Caco-2 (cell line): ENCODE measurements at regions not wholly inside any gene's neighbourhood (a gene's known extent, or its start where the extent isn't known, plus 50 kb on each side); places are given as distances from the start of the nearest gene placed in this dataset.
"Not testable (repeated sequence)": the region's sequence is repeated elsewhere in the genome, so short reads cannot be mapped to it uniquely, and the experiment has no call there.

Experiments
- BruUV-seq: library from RNA; stranded (reverse); fragments of 400-500 nt; replicated peaks from 2 replicates; lab custom pipeline; 2021; lab: Mats Ljungman, UMichigan
- CTCF ChIA-PET: fragments of 300-600 bp; sonication (Branson Sonifier 250); formaldehyde crosslinking; loops from one replicate; lab custom pipeline; 2022; ENCODE audit warnings: antibody characterized with exemption; lab: Charles Lee
- POLR2A ChIA-PET: fragments of 300-600 bp; sonication (Branson Sonifier 250); formaldehyde crosslinking; loops from one replicate; lab custom pipeline; 2022; ENCODE audit warnings: antibody characterized with exemption; lab: Charles Lee
- DNase-seq, 2 experiments: peaks; one replicate each; pipeline versions ENCODE4 v3.0.0 to v3.0.0-alpha.2; 2020 to 2022
- H3K27me3 ChIP-seq: replicated peaks from 2 replicates; pipeline ENCODE4 v1.6.0; 2011; ENCODE audit warnings: low read length; ENCODE audit not compliant: control insufficient read depth, insufficient read depth
- H3K36me3 ChIP-seq: 2 replicates; pipeline ENCODE4 v1.5.1; 2011; ENCODE audit warnings: low read length; ENCODE audit not compliant: control insufficient read depth, insufficient read depth
- H3K4me1 ChIP-seq: fragments of 250-450 bp; sonication (Bioruptor Pico); 2 replicates; pipeline ENCODE4 v1.5.1; 2020; ENCODE audit warnings: mild to moderate bottlenecking
- H3K4me3 ChIP-seq: 2 replicates; pipeline ENCODE4 v1.5.1; 2011; ENCODE audit warnings: low read depth, mild to moderate bottlenecking, control low read depth, low read length
- H3K9me3 ChIP-seq: fragments of 250-450 bp; sonication (Bioruptor Pico); 2 replicates; pipeline ENCODE4 v1.5.1; 2020; ENCODE audit warnings: mild to moderate bottlenecking, moderate library complexity
- H3K27ac Mint-ChIP-seq: one replicate; pipeline ENCODE4 v1.8.0; 2022; ENCODE audit warnings: mixed read lengths; ENCODE audit not compliant: unreplicated experiment
- H3K27me3 Mint-ChIP-seq: one replicate; pipeline ENCODE4 v1.8.0; 2022; ENCODE audit warnings: mixed read lengths; ENCODE audit not compliant: insufficient read depth, unreplicated experiment
- H3K36me3 Mint-ChIP-seq: one replicate; pipeline ENCODE4 v1.8.0; 2022; ENCODE audit warnings: mild to moderate bottlenecking, mixed read lengths; ENCODE audit not compliant: insufficient read depth, unreplicated experiment
- H3K4me1 Mint-ChIP-seq: one replicate; pipeline ENCODE4 v1.8.0; 2022; ENCODE audit warnings: low read depth, mixed read lengths; ENCODE audit not compliant: unreplicated experiment
- H3K4me3 Mint-ChIP-seq: one replicate; pipeline ENCODE4 v1.8.0; 2022; ENCODE audit warnings: mild to moderate bottlenecking, moderate library complexity, mixed read lengths; ENCODE audit not compliant: unreplicated experiment
- H3K9me3 Mint-ChIP-seq: one replicate; pipeline ENCODE4 v1.8.0; 2022; ENCODE audit warnings: mixed read lengths; ENCODE audit not compliant: unreplicated experiment
- CTCF ChIP-seq, 2 experiments: fragments of 200-600 bp in 1 of 2; IDR thresholded peaks; 1 replicate in 1 of 2; 2 replicates in 1 of 2; pipeline versions ENCODE4 v1.5.1 to v1.8.0; 2011 to 2022; ENCODE audit warnings: antibody characterized with exemption in 1 of 2, control low read depth in 1 of 2, inconsistent platforms in 1 of 2, low read depth in 1 of 2, low read length in 1 of 2, mild to moderate bottlenecking in 1 of 2, moderate library complexity in 1 of 2; ENCODE audit not compliant: insufficient read depth in 1 of 2, severe bottlenecking in 1 of 2, unreplicated experiment in 1 of 2
- intact Hi-C: fragments of 100-400 bp; cut with micrococcal nuclease; formaldehyde crosslinking; loops from one replicate; pipeline ENCODE4 v1.10.0; 2022; ENCODE audit not compliant: unreplicated experiment

DNA sequence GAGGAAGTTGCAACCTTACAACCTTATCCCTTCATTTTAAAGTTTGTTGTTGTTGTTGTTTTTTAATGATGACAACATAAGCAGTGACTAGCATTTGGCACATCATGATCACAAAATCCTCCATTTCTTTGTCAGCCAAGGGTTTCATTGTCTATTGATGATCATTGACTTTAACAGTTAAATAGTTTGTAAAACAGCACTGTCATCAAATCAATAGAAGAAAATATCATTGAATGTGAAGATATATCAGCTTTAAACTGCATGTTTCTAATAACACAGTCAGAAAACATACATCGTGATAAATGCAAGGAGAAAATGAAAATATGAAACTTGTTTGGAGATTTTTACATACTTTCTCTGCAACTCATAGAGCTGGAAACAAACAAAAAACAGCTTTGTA, 922.3 kb upstream of the LRFN5 start:
- H3K27me3 ChIP-seq, result no peaks in the 10 kb centered on the region
- CTCF ChIA-PET, result no interaction called here
- peaks cover 5% of the 10 kb centered on the region; the same call in 1 of the 2 replicates for H3K4me1 ChIP-seq
- Mint-ChIP-seq H3K4me1 (no peaks in the 10 kb centered on the region), H3K9me3 (peaks cover 14% of the 10 kb centered on the region), H3K27me3 (no peaks in the 10 kb centered on the region), H3K27ac (no peak overlapping the region), H3K36me3 (no peaks in the 10 kb centered on the region), H3K4me3 (no peak overlapping the region)
- no peaks in the 10 kb centered on the region for H3K36me3 ChIP-seq
- POLR2A ChIA-PET, result no interaction called here
- no peaks in the 10 kb centered on the region for H3K9me3 ChIP-seq
- intact Hi-C loops, result no loop called here
- TF ChIP-seq CTCF (IDR thresholded peaks at IDR 0.05; ENCODE audit: insufficient read depth in 1 of 2, low read depth in 1 of 2, low read length in 1 of 2, severe bottlenecking in 1 of 2, unreplicated experiment in 1 of 2), result no peak
- no peak overlapping the region for H3K4me3 ChIP-seq
- no TSS peak for BruUV-seq
- DNase-seq, result no peak

DNA sequence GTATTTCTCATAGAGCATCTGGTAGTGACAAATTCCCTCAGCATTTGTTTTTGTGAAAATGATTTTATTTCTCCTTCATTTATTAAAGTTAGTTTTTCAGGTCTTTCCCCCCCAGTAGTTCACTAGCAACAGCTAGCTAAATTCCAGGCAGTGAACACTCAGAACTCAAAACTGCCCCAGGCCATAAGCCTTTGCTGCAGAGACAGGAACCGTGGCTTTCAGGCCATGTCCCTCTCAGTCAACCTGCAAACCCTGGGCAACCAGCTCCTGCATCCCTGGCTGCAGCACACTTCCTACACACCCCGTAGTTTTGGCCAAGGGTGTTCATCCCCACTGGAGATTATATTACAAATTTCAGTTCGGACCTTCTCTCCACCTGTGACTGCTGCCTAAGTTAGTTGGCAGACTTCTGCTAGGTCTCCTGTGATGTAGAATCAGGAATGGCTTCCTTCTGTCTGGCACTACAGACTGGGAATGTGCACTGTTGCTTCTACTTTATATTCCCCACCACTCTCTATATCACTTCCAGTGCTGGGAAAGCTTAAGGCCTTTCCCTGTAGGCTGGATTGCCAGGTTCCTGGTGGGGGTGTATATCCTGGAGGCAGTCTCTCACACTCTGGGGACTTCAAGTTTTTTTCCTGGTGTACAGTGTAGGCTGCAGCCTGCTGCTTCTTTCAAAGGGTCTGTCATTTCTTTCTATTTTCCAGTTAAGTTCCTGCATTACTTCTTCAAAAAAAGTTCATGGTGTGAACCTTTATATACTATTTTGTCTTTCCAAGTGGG, 924.4 kb upstream of the LRFN5 start:
- Mint-ChIP-seq H3K27me3 (no peaks in the 10 kb centered on the region), H3K4me1 (no peaks in the 10 kb centered on the region), H3K4me3 (no peak overlapping the region), H3K9me3 (peaks cover 15% of the 10 kb centered on the region), H3K36me3 (no peaks in the 10 kb centered on the region), H3K27ac (no peak overlapping the region)
- no peak for DNase-seq
- ChIA-PET CTCF (no interaction called here), POLR2A (no interaction called here)
- BruUV-seq, result no TSS peak
- Histone ChIP-seq H3K27me3 (no peaks in the 10 kb centered on the region), H3K9me3 (no peaks in the 10 kb centered on the region), H3K4me1 (peaks cover 7% of the 10 kb centered on the region; the same call in 1 of the 2 replicates), H3K36me3 (no peaks in the 10 kb centered on the region), H3K4me3 (no peak overlapping the region)
- TF ChIP-seq CTCF (IDR thresholded peaks at IDR 0.05; ENCODE audit: insufficient read depth in 1 of 2, low read depth in 1 of 2, low read length in 1 of 2, severe bottlenecking in 1 of 2, unreplicated experiment in 1 of 2), result no peak
- intact Hi-C loops, result no loop called here

DNA sequence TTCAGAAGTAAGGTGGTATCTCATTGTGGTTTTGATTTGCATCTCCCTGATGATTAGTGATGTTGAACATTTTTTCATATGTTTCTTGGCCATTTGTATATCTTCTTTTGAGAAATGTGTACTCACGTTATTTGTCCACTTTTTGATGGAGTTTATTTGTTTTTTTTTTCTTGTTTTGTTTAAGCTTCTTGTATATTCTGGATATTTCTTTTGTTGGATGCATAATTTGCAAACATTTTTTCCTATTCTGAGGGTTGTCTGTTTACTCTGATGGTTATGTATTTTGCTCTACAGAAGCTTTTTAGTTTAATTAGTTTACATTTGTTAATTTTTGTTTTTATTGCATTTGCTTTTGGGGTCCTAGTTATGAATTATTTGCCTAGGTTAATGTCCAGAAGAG, 927.4 kb upstream of the LRFN5 start:
- POLR2A ChIA-PET, result no interaction called here
- intact Hi-C loops, result no loop called here
- no peaks in the 10 kb centered on the region for H3K36me3 ChIP-seq
- Mint-ChIP-seq H3K4me1 (no peaks in the 10 kb centered on the region), H3K4me3 (no peak overlapping the region), H3K27ac (no peak overlapping the region), H3K9me3 (peaks cover 15% of the 10 kb centered on the region), H3K36me3 (no peaks in the 10 kb centered on the region), H3K27me3 (no peaks in the 10 kb centered on the region)
- no peaks in the 10 kb centered on the region for H3K9me3 ChIP-seq
- no peaks in the 10 kb centered on the region for H3K27me3 ChIP-seq
- DNase-seq, result no peak
- CTCF ChIA-PET, result no interaction called here
- no TSS peak for BruUV-seq
- 0 out of 2 replicates have a peak, but pooled peaks cover 6% of the 10 kb centered on the region for H3K4me1 ChIP-seq
- H3K4me3 ChIP-seq, result no peak overlapping the region
- TF ChIP-seq CTCF (IDR thresholded peaks at IDR 0.05; ENCODE audit: insufficient read depth in 1 of 2, low read depth in 1 of 2, low read length in 1 of 2, severe bottlenecking in 1 of 2, unreplicated experiment in 1 of 2), result no peak

GRCh38 chr14:40677206-40677605, 929.5 kb upstream of the LRFN5 start:
- H3K4me1 ChIP-seq, H3K9me3 ChIP-seq, H3K27me3 ChIP-seq, POLR2A ChIA-PET, H3K4me3 ChIP-seq, intact Hi-C loops, H3K36me3 ChIP-seq, H3K27me3 Mint-ChIP-seq, CTCF ChIA-PET, H3K36me3 Mint-ChIP-seq, DNase-seq, H3K4me1 Mint-ChIP-seq, BruUV-seq, H3K27ac Mint-ChIP-seq, H3K4me3 Mint-ChIP-seq: not testable (repeated sequence)
- H3K9me3 Mint-ChIP-seq, result peaks cover 15% of the 10 kb centered on the region
